ENCODE measurements at regions not wholly inside any gene's neighbourhood (a gene's known extent, or its start where the extent isn't known, plus 50 kb on each side); places are given as distances from the start of the nearest gene placed in this dataset.
A peak's percentile ranks its signal among the peaks of the same experiment; 100 is the strongest.

- DNase-seq: no peak
Observed at GRCh38 chr22:47398491-47398890, 636.0 kb downstream of the TBC1D22A start.

- DNase-seq: no peak
Observed at GRCh38 chr22:47397673-47398072, 635.2 kb downstream of the TBC1D22A start.

- no peak for DNase-seq
Observed at GRCh38 chr22:47396515-47396914, 634.1 kb downstream of the TBC1D22A start.

GRCh38 chr22:47396105-47396504 lies 633.7 kb downstream of the TBC1D22A start:
- DNase-seq: no peak

GRCh38 chr22:47395481-47395880 lies 633.0 kb downstream of the TBC1D22A start:
- DNase-seq: no peak

- DNase-seq: no peak
Observed at GRCh38 chr22:47394504-47395440, 632.3 kb downstream of the TBC1D22A start.

GRCh38 chr22:47393191-47393590 lies 630.7 kb downstream of the TBC1D22A start:
- no peak for DNase-seq

- DNase-seq: no peak
Observed at GRCh38 chr22:47392729-47393128, 630.3 kb downstream of the TBC1D22A start.

- DNase-seq: no peak
Observed at GRCh38 chr22:47392054-47392347, 629.6 kb downstream of the TBC1D22A start.

- no peak for DNase-seq
Observed at GRCh38 chr22:47391169-47392053, 629.0 kb downstream of the TBC1D22A start.

GRCh38 chr22:47390026-47390970 lies 627.8 kb downstream of the TBC1D22A start:
- no peak for DNase-seq

GRCh38 chr22:47389201-47389600 lies 626.8 kb downstream of the TBC1D22A start:
- no peak for DNase-seq

GRCh38 chr22:47388778-47389177 lies 626.3 kb downstream of the TBC1D22A start:
- no peak for DNase-seq

- DNase-seq: peak; percentile 2
Observed at GRCh38 chr22:47388331-47388730, 625.9 kb downstream of the TBC1D22A start.

GRCh38 chr22:47386812-47387510 lies 624.5 kb downstream of the TBC1D22A start:
- DNase-seq: no peak

- DNase-seq: no peak
Observed at GRCh38 chr22:47384977-47385376, 622.5 kb downstream of the TBC1D22A start.

GRCh38 chr22:47382164-47382890 lies 619.9 kb downstream of the TBC1D22A start:
- no peak for DNase-seq

GRCh38 chr22:47381240-47381639 lies 618.8 kb downstream of the TBC1D22A start:
- no peak for DNase-seq

- DNase-seq: no peak
Observed at GRCh38 chr22:47380692-47381091, 618.2 kb downstream of the TBC1D22A start.

GRCh38 chr22:47379037-47379436 lies 616.6 kb downstream of the TBC1D22A start:
- DNase-seq: no peak

- DNase-seq: no peak
Observed at GRCh38 chr22:47377926-47378560, 615.6 kb downstream of the TBC1D22A start.
